ENCODE measurements at regions not wholly inside any gene's neighbourhood (a gene's known extent, or its start where the extent isn't known, plus 50 kb on each side); places are given as distances from the start of the nearest gene placed in this dataset.

DNA sequence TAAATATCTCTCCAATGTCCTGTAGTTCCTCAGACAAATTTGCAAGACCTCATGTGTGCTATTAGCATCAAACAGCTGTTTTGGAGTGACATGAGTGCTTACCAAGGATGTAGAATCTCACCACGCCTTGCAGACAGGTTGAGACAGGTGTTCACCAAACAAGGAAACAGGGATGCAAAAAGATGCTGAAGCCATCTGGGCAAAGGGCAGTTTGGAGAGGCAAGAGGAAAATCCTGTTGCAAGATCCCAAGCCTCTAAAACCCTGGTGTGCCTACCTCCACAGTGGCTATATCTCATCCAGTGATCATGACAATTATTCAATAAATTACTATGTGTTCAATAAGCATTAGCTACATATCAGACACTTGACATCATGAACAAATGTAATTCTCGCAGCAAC is 373.7 kb downstream of the SOX9 start:
- H3K36me3 ChIP-seq (replicated peaks; ENCODE audit: insufficient read depth, low read length): no peaks in the 10 kb centered on the region
- H3F3A ChIP-seq (ENCODE audit: insufficient read depth, low read length): 0 out of 2 replicates have a peak, but pooled peaks cover 3% of the 10 kb centered on the region
- no peak overlapping the region for H2AFZ ChIP-seq (ENCODE audit: low read length)
- no peaks in the 10 kb centered on the region for H3K9me3 ChIP-seq (replicated peaks; ENCODE audit: insufficient read depth, low read length)
- no peaks in the 10 kb centered on the region; the same call in 1 of the 2 replicates for H3K4me1 ChIP-seq (ENCODE audit: low read length)
- peaks cover 9% of the 10 kb centered on the region; the same call in 1 of the 2 replicates for H4K20me1 ChIP-seq (ENCODE audit: insufficient read depth, low read length)
- no peaks in the 10 kb centered on the region for H3K9me2 ChIP-seq (replicated peaks; ENCODE audit: insufficient read depth, low read length)
- DNase-seq: no peak
- no peak overlapping the region for H3K27ac ChIP-seq (ENCODE audit: low read length)
- H3K4me2 ChIP-seq (ENCODE audit: low read depth, low read length): no peak overlapping the region
- peaks cover 100% of the 10 kb centered on the region for H3K79me2 ChIP-seq (ENCODE audit: low read length)
- no peak overlapping the region for H3K9ac ChIP-seq (ENCODE audit: low read length)
- H3K27me3 ChIP-seq (replicated peaks; ENCODE audit: insufficient read depth, low read length): no peaks in the 10 kb centered on the region
- TF ChIP-seq EZH2phosphoT487 (IDR thresholded peaks at IDR 0.05; ENCODE audit: low read length) (no peak), EZH2 (optimal IDR thresholded peaks at IDR 0.05; ENCODE audit: low read depth, low read length) (no peak)
- TF ChIP-seq, protein P1, sequence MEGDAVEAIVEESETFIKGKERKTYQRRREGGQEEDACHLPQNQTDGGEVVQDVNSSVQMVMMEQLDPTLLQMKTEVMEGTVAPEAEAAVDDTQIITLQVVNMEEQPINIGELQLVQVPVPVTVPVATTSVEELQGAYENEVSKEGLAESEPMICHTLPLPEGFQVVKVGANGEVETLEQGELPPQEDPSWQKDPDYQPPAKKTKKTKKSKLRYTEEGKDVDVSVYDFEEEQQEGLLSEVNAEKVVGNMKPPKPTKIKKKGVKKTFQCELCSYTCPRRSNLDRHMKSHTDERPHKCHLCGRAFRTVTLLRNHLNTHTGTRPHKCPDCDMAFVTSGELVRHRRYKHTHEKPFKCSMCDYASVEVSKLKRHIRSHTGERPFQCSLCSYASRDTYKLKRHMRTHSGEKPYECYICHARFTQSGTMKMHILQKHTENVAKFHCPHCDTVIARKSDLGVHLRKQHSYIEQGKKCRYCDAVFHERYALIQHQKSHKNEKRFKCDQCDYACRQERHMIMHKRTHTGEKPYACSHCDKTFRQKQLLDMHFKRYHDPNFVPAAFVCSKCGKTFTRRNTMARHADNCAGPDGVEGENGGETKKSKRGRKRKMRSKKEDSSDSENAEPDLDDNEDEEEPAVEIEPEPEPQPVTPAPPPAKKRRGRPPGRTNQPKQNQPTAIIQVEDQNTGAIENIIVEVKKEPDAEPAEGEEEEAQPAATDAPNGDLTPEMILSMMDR (IDR thresholded peaks at IDR 0.05; ENCODE audit: low read length): no peak
- H3K4me3 ChIP-seq (ENCODE audit: low read length): no peak overlapping the region

DNA sequence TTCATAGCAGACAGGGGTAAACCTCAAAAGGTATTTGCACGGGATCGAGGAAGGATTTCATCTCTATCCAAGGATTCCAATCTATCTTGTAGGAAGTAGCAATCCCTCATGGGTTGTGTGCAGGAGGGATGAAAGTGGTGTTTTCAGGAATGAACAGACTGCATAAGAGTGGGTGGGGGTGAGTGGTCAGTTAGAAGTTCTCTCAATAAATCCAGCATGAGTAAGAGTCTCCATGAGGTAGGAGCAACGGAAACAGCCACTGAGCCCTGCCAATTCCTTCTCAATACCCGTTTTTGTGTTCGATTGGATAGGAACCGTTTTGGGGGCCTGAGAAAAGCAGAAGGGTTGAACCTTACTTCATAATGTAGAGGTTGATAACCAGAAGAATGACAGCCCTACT is 375.6 kb downstream of the SOX9 start:
- no peaks in the 10 kb centered on the region; the same call in 1 of the 2 replicates for H3K4me1 ChIP-seq (ENCODE audit: low read length)
- no peaks in the 10 kb centered on the region for H3K9me2 ChIP-seq (replicated peaks; ENCODE audit: insufficient read depth, low read length)
- no peak overlapping the region for H3K27ac ChIP-seq (ENCODE audit: low read length)
- no peaks in the 10 kb centered on the region for H3K27me3 ChIP-seq (replicated peaks; ENCODE audit: insufficient read depth, low read length)
- no peak overlapping the region for H3K4me3 ChIP-seq (ENCODE audit: low read length)
- H3K4me2 ChIP-seq (ENCODE audit: low read depth, low read length): no peak overlapping the region
- no peaks in the 10 kb centered on the region for H3K9me3 ChIP-seq (replicated peaks; ENCODE audit: insufficient read depth, low read length)
- no peaks in the 10 kb centered on the region for H3K36me3 ChIP-seq (replicated peaks; ENCODE audit: insufficient read depth, low read length)
- 0 out of 2 replicates have a peak, but pooled peaks cover 3% of the 10 kb centered on the region for H3F3A ChIP-seq (ENCODE audit: insufficient read depth, low read length)
- DNase-seq: no peak
- H4K20me1 ChIP-seq (ENCODE audit: insufficient read depth, low read length): peaks cover 9% of the 10 kb centered on the region; the same call in 1 of the 2 replicates
- H2AFZ ChIP-seq (ENCODE audit: low read length): no peak overlapping the region
- H3K9ac ChIP-seq (ENCODE audit: low read length): no peak overlapping the region
- H3K79me2 ChIP-seq (ENCODE audit: low read length): peaks cover 95% of the 10 kb centered on the region
- TF ChIP-seq EZH2phosphoT487 (IDR thresholded peaks at IDR 0.05; ENCODE audit: low read length) (no peak), EZH2 (optimal IDR thresholded peaks at IDR 0.05; ENCODE audit: low read depth, low read length) (no peak)
- TF ChIP-seq, protein P1 (IDR thresholded peaks at IDR 0.05; ENCODE audit: low read length): no peak

DNA sequence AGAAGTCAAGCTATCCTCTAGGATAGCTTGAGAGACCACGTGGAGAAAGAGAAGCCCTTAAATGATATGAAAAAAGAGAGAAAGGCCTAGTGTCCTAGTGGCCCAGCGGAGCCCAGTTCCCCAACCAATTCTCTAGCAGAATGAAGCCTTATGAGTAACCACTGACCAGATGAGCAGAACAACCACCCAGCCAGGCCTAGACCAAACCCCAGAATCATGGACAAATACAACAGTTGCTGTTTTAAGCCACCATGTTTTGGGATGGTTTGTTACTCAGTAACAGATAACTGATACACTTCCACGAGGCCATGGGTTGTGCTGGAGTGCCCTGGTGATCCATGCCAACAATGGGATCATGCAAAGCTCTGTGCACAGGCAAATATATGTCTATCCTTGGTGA is 377.1 kb downstream of the SOX9 start:
- Histone ChIP-seq H3K79me2 (ENCODE audit: low read length) (peaks cover 95% of the 10 kb centered on the region), H3K4me3 (ENCODE audit: low read length) (no peak overlapping the region)

More for the DNA sequence above, 377.1 kb downstream of the SOX9 start:
- Histone ChIP-seq H4K20me1 (ENCODE audit: insufficient read depth, low read length) (peaks cover 9% of the 10 kb centered on the region; the same call in 1 of the 2 replicates), H2AFZ (ENCODE audit: low read length) (no peak overlapping the region), H3K9me2 (replicated peaks; ENCODE audit: insufficient read depth, low read length) (no peaks in the 10 kb centered on the region), H3K36me3 (replicated peaks; ENCODE audit: insufficient read depth, low read length) (no peaks in the 10 kb centered on the region), H3K27ac (ENCODE audit: low read length) (no peak overlapping the region), H3K9me3 (replicated peaks; ENCODE audit: insufficient read depth, low read length) (no peaks in the 10 kb centered on the region), H3K9ac (ENCODE audit: low read length) (no peak overlapping the region), H3K27me3 (replicated peaks; ENCODE audit: insufficient read depth, low read length) (no peaks in the 10 kb centered on the region), H3K4me1 (ENCODE audit: low read length) (no peaks in the 10 kb centered on the region; the same call in 1 of the 2 replicates), H3K4me2 (ENCODE audit: low read depth, low read length) (no peak overlapping the region), H3F3A (ENCODE audit: insufficient read depth, low read length) (0 out of 2 replicates have a peak, but pooled peaks cover 3% of the 10 kb centered on the region)
- no peak for DNase-seq
- TF ChIP-seq, protein P1 (IDR thresholded peaks at IDR 0.05; ENCODE audit: low read length): no peak
- TF ChIP-seq EZH2 (optimal IDR thresholded peaks at IDR 0.05; ENCODE audit: low read depth, low read length) (no peak), EZH2phosphoT487 (IDR thresholded peaks at IDR 0.05; ENCODE audit: low read length) (no peak)
